GM19467 (cell line): ENCODE measurements at regions not wholly inside any gene's neighbourhood (a gene's known extent, or its start where the extent isn't known, plus 50 kb on each side); places are given as distances from the start of the nearest gene placed in this dataset.
"Not testable (repeated sequence)": the region's sequence is repeated elsewhere in the genome, so short reads cannot be mapped to it uniquely, and the experiment has no call there.

Experiments
- ATAC-seq: cut with Tn5 transposase; IDR thresholded peaks from one replicate; pipeline ENCODE4 v1.9.1; 2021; ENCODE audit warnings: mild to moderate bottlenecking, moderate library complexity; ENCODE audit not compliant: unreplicated experiment

DNA sequence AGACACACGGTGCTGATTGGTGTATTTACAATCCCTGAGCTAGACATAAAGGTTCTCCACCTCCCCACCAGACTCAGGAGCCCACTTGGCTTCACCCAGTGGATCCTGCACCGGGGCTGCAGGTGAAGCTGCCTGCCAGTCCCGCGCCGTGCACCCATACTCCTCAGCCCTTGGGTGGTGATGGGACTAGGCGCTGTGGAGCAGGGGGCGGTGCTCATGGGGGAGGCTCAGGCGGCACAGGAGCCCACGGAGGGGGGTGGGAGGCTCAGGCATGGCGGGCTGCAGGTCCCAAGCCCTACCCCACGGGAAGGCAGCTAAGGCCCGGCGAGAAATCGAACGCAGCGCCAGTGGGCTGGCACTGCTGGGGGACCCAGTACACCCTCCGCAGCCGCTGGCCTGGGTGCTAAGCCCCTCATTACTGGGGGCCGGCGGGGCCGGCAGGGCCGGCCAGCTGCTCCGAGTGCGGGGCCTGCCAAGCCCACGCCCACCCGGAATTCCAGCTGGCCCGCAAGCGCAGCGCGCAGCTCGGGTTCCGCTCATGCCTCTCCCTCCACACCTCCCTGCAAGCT lies 1447.2 kb downstream of the RAPGEF2 start:
- not testable (repeated sequence) for ATAC-seq

GRCh38 chr4:160562661-160563060 lies 1459.8 kb downstream of the RAPGEF2 start:
- no peak for ATAC-seq

GRCh38 chr4:160563552-160564282 lies 1460.8 kb downstream of the RAPGEF2 start:
- no peak for ATAC-seq

DNA sequence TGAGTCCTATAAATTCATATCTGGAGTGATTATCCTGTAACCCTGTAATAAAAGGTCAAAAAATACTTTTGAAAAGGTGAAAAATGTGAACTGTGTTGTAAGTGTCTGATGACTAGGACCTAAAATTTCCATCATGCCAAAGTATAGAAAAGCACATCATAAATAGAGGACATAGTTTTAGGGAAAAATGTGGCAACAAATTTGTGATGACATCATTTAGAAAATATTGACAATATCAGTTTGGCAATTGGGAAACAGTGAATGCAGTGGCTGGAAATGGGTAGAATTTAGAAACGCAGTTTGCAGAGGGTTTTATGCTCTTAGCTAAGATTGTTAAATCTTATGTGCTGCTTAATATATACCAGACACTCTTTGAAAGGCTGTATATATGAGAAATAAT lies 1464.8 kb downstream of the RAPGEF2 start:
- no peak for ATAC-seq

- no peak for ATAC-seq
Measured at GRCh38 chr4:160570271-160570670, 1467.4 kb downstream of the RAPGEF2 start.

- ATAC-seq: not testable (repeated sequence)
Measured at GRCh38 chr4:160574272-160574671, 1471.4 kb downstream of the RAPGEF2 start.

DNA sequence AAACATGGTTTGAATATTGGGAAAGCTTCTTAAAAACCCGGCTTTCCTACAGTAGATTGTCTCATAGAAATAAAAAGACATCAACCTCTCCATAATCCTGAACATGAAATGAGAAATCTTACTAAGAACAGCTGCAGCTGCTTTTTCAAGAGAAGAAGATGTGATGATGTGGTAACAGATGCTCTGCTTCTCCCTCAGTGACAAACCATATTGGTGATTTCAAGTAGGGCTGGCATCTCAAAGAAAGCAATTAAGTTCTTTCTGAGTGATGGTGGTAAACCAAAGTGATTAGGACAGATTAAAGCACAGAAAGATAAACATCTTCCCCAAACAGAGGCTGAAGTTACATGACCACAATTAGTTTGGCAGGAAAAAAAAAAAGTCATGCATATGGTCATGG lies 1477.7 kb downstream of the RAPGEF2 start:
- ATAC-seq: no peak

DNA sequence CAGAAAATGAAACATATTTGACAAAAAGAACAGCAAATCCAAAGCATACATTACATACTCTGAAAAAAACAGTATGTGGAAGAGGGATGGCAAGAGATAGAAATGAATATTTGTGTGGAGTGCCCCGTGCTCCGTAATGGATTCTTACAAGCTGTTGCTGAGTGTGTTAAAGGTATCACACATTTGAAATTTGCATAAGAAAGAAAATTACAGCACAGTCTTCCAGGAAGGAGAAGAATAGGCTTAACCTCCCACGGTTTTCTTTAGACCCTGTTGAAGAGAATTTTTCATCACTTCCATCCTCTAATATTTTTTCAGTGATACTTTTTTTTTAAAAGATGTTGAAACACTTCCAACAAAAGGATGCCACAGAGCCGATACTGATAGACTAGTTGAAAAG lies 1489.4 kb downstream of the RAPGEF2 start:
- ATAC-seq: no peak

- no peak for ATAC-seq
Measured at GRCh38 chr4:160595646-160596045, 1492.8 kb downstream of the RAPGEF2 start.

- no peak for ATAC-seq
Measured at GRCh38 chr4:160604541-160604940, 1501.7 kb downstream of the RAPGEF2 start.

GRCh38 chr4:160611181-160611580 lies 1508.3 kb downstream of the RAPGEF2 start:
- ATAC-seq: no peak

GRCh38 chr4:160631044-160631443 lies 1528.2 kb downstream of the RAPGEF2 start:
- ATAC-seq: no peak

DNA sequence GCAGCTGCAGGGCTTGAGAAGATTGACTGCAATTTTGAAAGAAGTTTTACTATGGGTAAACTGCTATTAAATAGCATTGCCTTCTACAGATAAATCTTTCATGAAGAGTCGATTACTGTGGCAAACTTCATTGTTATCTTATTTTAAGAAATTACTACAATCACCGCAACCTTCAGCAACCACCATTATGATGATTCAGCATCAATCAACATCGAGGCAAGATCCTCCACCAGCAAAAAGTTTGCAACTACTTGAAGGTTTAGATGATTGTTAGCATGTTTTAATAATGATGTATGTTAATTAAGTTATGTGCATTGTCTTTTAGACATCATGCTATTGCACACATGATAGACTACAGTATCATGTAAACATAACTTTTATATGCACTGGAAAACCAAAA lies 1511.0 kb downstream of the FSTL5 start:
- no peak for ATAC-seq

GRCh38 chr4:160675550-160675949 lies 1488.2 kb downstream of the FSTL5 start:
- ATAC-seq: no peak

DNA sequence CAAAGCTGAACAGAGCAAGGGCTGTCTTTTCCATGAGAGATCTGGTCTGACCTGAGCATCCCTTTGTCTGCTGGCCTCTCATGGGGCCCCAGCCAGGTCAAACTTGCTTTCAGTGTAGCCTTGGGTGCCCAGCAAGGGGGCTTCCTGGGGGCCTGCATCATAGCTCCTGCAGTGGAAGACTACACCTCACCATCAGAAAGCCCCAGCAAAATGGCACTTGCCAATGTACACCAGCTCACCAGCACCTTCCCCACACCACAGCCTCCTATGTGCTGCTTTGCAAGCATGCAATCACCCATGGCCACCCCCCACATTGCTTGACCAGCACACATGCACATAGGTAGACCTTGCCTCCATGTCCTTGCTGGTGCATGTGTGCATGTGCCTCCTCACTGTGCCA lies 1478.1 kb downstream of the FSTL5 start:
- ATAC-seq: no peak

- ATAC-seq: no peak
Measured at GRCh38 chr4:160701671-160702070, 1462.1 kb downstream of the FSTL5 start.

DNA sequence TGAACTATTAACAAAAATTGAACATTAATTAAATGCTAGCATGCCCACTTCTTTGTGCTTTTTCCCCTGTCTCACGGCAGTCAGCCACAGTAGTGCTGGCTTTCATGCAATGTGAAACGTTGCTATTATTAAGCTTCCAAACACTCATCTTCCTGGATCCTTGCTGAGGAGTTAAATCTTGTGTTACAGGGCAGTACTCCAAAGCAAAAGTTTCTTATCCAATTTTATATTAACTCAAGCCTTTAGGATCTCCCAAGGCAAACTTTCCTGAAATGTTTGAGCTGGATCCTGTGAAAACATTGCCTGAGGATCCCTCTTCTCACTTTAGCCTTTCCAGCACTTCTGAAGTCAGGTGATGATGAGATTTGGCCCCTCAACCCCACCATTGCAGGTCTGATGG lies 1454.8 kb downstream of the FSTL5 start:
- ATAC-seq: no peak

- no peak for ATAC-seq
Measured at GRCh38 chr4:160709546-160709945, 1454.3 kb downstream of the FSTL5 start.

- no peak for ATAC-seq
Measured at GRCh38 chr4:160716551-160716950, 1447.2 kb downstream of the FSTL5 start.

GRCh38 chr4:160717848-160718247 lies 1446.0 kb downstream of the FSTL5 start:
- no peak for ATAC-seq

- no peak for ATAC-seq
Measured at GRCh38 chr4:160724063-160724462, 1439.7 kb downstream of the FSTL5 start.

DNA sequence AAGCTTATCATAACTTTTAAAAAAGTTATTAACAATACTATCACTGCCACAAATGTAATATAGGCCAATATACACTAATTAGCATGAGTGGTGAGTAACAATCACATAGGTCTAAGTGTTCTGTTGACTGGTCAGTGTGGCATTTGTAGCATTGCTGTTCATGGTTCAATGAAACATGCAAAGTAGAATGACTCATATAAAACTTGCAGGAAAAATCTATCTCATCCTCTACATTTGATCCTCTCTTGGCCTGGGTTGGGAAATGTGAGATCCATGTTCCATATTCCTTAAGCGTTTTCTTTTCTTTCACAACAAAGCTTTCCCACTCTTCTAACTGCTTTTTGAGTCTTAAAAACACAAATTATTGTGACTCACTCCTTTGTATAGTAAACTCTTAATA lies 1418.7 kb downstream of the FSTL5 start:
- no peak for ATAC-seq

GRCh38 chr4:160746585-160746984 lies 1417.2 kb downstream of the FSTL5 start:
- not testable (repeated sequence) for ATAC-seq
